ENCODE measurements at regions not wholly inside any gene's neighbourhood (a gene's known extent, or its start where the extent isn't known, plus 50 kb on each side); places are given as distances from the start of the nearest gene placed in this dataset.

GRCh38 chr9:129383561-129384490 is 205.8 kb upstream of the IER5L start:
- peak; percentile 16 for DNase-seq (ENCODE audit: low read depth, low spot score)

- no peak for DNase-seq (ENCODE audit: low read depth, low spot score)
Measured at GRCh38 chr9:129383019-129383560, 205.0 kb upstream of the IER5L start.

DNA sequence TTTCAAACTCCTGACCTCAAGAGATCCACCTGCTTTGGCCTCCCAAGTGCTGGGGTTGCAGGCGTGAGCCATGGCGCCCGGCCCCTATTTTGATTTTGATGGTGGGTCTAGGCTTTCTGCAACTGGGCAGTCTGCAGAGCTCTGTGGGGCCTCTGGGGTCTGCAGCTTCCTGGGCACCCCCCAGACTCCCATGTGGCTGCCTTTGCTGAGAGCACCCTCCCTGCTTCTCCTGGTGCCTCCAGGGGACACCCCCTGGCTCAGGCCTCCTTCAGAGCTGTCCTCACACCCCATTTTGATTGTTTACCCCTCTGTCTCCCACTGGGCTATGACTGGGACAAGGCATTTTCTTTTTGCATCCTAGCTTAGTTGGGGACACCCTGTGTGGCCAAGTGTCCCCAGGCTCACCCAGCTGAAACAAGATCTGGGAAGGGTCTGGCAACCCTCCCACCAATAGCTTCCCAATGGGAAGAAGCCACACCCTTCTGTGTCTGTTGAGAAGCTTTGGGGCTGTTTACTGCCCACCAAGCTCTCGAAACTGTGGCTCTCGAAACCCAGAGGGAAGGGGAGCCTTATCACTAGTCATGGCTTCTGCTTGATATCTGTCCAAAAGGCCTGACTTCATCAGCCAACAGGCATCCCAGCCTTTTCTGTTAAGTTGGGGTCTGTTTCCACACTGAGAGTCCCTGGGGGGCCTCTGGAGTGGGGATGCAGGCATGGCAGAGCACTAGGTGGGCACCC is 204.4 kb upstream of the IER5L start:
- DNase-seq (ENCODE audit: low read depth, low spot score): no peak

GRCh38 chr9:129381481-129381957 is 203.5 kb upstream of the IER5L start:
- DNase-seq (ENCODE audit: low read depth, low spot score): no peak

- no peak for DNase-seq (ENCODE audit: low read depth, low spot score)
Measured at GRCh38 chr9:129380961-129381401, 202.9 kb upstream of the IER5L start.

- no peak for DNase-seq (ENCODE audit: low read depth, low spot score)
Measured at GRCh38 chr9:129379886-129380285, 201.8 kb upstream of the IER5L start.

DNA sequence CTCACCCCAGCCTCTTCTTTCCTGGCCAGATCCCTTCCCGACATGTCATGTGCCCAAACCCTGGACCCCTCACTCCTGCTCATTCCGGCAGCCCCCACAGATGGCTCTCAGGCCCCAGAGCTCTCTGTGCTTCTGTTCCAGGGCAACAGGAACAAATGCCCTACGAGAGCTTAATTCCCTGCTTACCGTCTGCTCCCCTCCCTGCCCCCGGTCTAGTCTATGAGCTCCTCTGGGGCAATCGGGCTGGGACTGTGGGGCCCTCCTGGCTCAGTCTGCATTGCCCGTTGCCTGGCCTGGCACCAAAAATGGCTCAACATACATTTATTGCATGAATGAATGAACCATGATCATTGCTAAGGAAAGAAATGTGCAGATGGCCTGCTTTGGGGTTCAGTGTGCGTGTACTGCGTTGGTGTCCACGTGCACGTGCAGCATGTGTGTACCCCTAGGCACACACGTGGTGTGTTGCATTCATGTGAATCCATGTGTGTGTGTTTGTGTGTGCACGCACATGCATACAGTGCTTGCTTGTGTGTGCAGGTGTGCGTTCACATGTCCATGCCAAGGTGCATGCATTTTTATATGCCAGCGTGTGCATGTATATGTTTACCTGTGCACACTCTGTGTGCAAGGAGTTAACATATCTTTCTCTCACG is 201.2 kb upstream of the IER5L start:
- DNase-seq (ENCODE audit: low read depth, low spot score): no peak

- DNase-seq (ENCODE audit: low read depth, low spot score): no peak
Measured at GRCh38 chr9:129377931-129378661, 200.0 kb upstream of the IER5L start.

DNA sequence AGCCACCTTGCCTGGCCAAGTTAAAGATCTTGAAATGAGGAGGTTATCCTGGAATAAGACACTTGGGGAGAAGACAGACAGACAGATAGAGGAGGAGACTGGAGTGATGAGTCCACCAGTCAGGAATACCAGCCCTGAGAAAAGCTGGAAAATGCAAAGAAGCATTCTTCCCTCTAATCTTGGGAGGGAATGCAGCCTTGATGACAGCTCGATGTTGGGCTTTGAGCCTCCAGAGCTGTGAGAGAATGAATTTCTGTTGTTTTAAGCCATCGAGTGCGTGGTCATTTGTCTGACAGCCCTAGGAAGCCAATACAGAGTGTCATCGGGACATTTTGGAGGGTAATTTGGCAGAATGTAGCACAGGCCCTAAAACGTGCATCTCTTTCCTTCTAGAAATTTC is 199.1 kb upstream of the IER5L start:
- DNase-seq (ENCODE audit: low read depth, low spot score): no peak

DNA sequence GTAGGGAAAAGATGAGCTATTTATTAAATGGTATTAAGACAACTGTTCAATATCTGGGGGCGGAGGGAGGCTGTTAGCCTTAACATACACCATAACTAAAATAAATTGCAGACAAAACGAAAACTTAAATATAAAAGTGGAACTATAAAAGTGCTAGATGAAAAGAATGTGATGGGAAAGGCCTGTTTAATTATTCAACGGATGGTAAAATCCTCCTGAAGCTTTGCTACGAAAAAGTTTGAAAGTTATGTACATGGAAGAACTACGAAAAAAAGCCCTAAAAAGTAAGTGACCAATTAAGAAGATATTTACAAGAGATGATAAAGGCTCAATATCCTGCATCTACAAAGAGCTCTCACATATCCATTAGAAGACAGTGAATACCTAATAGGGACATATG is 197.8 kb upstream of the IER5L start:
- DNase-seq (ENCODE audit: low read depth, low spot score): no peak

- no peak for DNase-seq (ENCODE audit: low read depth, low spot score)
Measured at GRCh38 chr9:129374651-129375050, 196.6 kb upstream of the IER5L start.

GRCh38 chr9:129374231-129374630 is 196.2 kb upstream of the IER5L start:
- no peak for DNase-seq (ENCODE audit: low read depth, low spot score)

DNA sequence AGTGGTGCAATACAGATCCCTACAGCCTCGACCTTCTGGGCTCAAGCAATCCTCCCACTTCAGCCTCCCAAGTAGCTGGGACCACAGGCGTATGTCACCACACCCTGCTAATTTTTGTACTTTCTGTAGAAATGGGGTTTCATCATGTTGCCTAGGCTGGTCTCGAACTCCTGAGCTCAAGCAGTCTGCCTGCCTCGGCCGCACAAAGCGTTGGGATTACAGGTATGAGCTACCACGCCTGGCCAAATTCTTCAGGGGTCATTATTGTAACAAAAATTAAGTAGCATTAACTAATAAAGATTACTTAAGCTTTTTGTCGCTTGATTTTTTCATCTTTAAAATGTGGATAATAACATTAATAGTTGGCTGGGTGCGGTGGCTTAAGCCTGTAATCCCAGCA is 195.3 kb upstream of the IER5L start:
- DNase-seq (ENCODE audit: low read depth, low spot score): no peak

GRCh38 chr9:129370770-129371169 is 192.7 kb upstream of the IER5L start:
- DNase-seq (ENCODE audit: low read depth, low spot score): no peak

DNA sequence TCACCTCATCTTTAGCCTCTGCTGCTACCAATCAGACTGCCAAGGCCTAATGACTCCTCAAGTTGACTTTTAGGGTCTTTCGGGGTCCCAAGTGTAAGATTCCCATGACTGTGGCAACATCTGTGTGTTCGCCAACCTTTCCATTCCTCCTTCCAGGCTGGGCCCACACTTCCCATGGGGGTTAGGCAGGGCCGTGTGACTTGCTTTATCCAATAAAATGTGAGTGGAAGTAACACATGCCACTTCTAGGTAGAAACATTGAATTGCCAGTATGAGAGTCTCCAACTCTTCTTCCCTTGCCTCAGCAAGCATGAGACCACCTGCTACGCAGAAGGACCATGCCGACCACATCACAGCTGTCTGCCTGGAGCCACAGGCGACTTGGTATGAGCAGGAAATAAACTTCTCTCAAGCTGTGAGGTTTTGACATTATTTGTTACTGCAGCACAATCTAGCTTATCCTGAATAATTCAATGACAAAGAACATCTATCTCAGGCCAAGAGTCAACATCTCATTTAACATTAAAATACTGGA is 190.4 kb upstream of the IER5L start:
- DNase-seq (ENCODE audit: low read depth, low spot score): no peak

DNA sequence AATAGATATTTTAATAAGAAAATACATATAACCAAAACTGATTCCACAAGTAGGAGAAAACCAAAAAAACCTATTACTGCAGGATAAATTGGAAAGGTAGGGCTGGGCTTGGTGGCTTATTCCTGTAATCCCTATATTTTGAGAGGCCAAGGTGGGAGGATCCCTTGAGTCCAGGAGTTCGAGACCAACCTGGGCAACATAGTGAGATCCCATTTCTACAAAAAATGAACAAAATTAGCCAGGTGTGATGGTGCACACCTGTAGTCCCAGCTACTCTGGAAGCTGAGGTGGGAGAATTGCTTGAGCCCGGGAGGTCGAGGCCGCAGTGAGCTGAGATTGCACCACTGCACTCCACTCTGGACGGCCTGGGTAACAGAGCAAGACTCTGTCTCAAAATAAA is 189.2 kb upstream of the IER5L start:
- DNase-seq (ENCODE audit: low read depth, low spot score): no peak

DNA sequence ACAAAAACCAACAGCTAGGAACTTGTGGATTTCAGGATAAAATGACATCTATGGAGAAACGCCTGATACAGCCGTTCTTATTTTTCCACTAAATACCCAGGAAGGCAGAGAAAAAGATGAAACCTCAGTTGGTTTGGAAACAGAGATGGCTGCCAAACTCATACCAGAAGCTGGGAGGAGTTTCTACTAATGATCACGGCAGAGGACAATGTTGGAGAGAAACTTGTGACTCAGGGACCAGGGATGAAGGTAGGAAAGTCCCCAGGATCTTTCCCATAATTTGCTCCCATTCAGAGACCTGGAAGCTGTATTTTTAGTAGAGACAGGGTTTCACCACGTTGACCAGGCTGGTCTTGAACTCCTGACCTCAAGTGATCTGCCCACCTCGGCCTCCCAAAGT is 187.1 kb upstream of the IER5L start:
- DNase-seq (ENCODE audit: low read depth, low spot score): no peak

DNA sequence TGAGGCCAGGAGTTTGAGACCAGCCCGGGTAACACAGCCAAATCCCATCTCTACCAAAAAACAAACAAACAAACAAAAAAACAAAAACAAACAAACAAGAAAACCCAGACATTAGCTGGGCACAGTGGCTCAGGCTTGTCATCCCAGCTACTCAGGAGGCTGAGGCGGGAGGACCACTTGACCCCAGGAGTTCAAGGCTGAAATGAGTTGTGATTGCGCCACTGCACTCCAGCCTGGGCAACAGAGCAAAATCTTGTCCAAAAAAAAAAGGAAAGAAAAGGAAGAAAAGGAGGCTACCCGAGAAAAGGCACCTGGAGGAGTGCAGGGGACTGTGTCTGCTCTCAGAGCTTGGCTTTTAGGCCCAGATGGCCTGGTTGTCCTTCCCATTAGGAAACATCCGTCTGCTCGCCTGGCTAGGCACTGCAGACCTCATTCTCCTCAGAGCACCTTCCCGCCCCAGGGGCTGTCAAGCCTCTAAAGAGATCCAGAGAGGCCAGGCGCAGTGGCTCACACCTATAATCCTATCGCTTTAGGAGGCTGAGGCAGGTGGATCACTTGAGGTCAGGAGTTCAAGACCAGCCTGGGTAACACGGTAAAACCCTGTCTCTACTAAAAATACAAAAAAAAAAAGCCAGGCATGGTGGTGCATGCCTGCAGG is 185.3 kb upstream of the IER5L start:
- no peak for DNase-seq (ENCODE audit: low read depth, low spot score)

- DNase-seq (ENCODE audit: low read depth, low spot score): no peak
Measured at GRCh38 chr9:129362287-129363000, 184.4 kb upstream of the IER5L start.

GRCh38 chr9:129361196-129361595 is 183.1 kb upstream of the IER5L start:
- DNase-seq (ENCODE audit: low read depth, low spot score): no peak

Measured in activated CD4-positive, CD25-positive, alpha-beta regulatory T cell treated with anti-CD3 and anti-CD28 coated beads, Interleukin-2, amount 50 U/mL, for 16 hours (primary cell).